DND-41 (cell line): ENCODE measurements at regions not wholly inside any gene's neighbourhood (a gene's known extent, or its start where the extent isn't known, plus 50 kb on each side); places are given as distances from the start of the nearest gene placed in this dataset.

Experiments
- CTCF ChIP-seq: IDR thresholded peaks from 2 replicates; pipeline ENCODE4 v1.5.1; 2012; ENCODE audit warnings: borderline replicate concordance, low read length, moderate library complexity, mild to moderate bottlenecking; ENCODE audit not compliant: poor library complexity, severe bottlenecking; ENCODE audit errors: extremely low read depth
- EZH2 ChIP-seq: IDR thresholded peaks from 3 replicates; pipeline ENCODE4 v1.6.1; 2012; ENCODE audit warnings: borderline replicate concordance, low read depth, mild to moderate bottlenecking, moderate library complexity, low read length, inconsistent platforms; ENCODE audit not compliant: severe bottlenecking

DNA sequence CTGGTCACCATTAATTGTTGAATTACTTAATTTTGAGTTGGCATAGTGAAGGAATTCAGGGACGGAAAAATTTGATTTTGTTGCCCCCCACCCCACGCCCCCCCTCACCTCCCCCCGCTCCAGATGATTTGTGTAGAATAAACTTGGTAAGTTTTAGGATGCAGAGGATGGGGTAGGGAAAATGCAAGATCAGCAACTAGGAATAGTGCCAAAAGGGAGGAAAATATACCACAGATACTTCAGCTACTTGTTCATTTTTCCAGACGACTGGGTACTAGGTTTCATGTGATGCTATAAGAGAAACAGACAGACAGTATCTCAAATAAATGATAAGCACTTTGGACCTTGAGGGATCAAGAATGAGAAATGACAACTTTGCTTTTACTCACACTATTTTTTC lies 862.2 kb upstream of the SEMA6A start:
- TF ChIP-seq CTCF (no peak), EZH2 (no peak)
